Karpas-422 (cell line): ENCODE measurements at regions not wholly inside any gene's neighbourhood (a gene's known extent, or its start where the extent isn't known, plus 50 kb on each side); places are given as distances from the start of the nearest gene placed in this dataset.

Source experiments
- DNase-seq: peaks from one replicate; pipeline ENCODE4 v3.0.0-alpha.2; 2015
- H2AFZ ChIP-seq: fragments of 200-600 bp; sonication (generic); 2 replicates; pipeline ENCODE4 v1.6.1; 2014; ENCODE audit warnings: antibody characterized with exemption, low read length, mixed read lengths
- H3K27ac ChIP-seq: fragments of 200-600 bp; sonication (generic); 2 replicates; pipeline ENCODE4 v1.5.1; 2014; ENCODE audit warnings: mild to moderate bottlenecking, low read length, moderate library complexity
- H3K27me3 ChIP-seq: fragments of 200-600 bp; sonication (generic); 2 replicates; pipeline ENCODE4 v1.6.1; 2014; ENCODE audit warnings: low read length, mixed read lengths
- H3K36me3 ChIP-seq: fragments of 200-600 bp; sonication (generic); 2 replicates; pipeline ENCODE4 v1.6.1; 2014; ENCODE audit warnings: low read length, mixed read lengths; ENCODE audit not compliant: insufficient read depth
- H3K4me1 ChIP-seq: fragments of 200-600 bp; sonication (generic); 2 replicates; pipeline ENCODE4 v1.6.1; 2014; ENCODE audit warnings: mild to moderate bottlenecking, low read length, mixed read lengths
- H3K4me2 ChIP-seq: fragments of 200-600 bp; sonication (generic); 2 replicates; pipeline ENCODE4 v1.6.1; 2014; ENCODE audit warnings: low read length, low read depth, mild to moderate bottlenecking; ENCODE audit not compliant: poor library complexity, severe bottlenecking
- H3K4me3 ChIP-seq: fragments of 200-600 bp; sonication (generic); 2 replicates; pipeline ENCODE4 v1.5.1; 2014; ENCODE audit warnings: mild to moderate bottlenecking, antibody characterized with exemption, low read length, mixed read lengths
- H3K79me2 ChIP-seq: fragments of 200-600 bp; sonication (generic); 2 replicates; pipeline ENCODE4 v1.6.1; 2014; ENCODE audit warnings: mild to moderate bottlenecking, low read length, mixed read lengths
- H3K9ac ChIP-seq: fragments of 200-600 bp; sonication (generic); 2 replicates; pipeline ENCODE4 v1.6.0; 2014; ENCODE audit warnings: low read length
- H3K9me2 ChIP-seq: fragments of 200-600 bp; sonication (generic), shearing (Covaris generic); replicated peaks from 2 replicates; pipeline ENCODE4 v1.6.0; 2014; ENCODE audit warnings: mild to moderate bottlenecking, low read length, moderate library complexity; ENCODE audit not compliant: insufficient read depth
- H3K9me3 ChIP-seq: fragments of 300-700, 200-600 bp; sonication (generic); 2 replicates; pipeline ENCODE4 v1.6.1; 2014; ENCODE audit warnings: low read length, mixed read lengths
- H4K20me1 ChIP-seq: fragments of 200-600 bp; sonication (generic); 2 replicates; pipeline ENCODE4 v1.6.1; 2014; ENCODE audit warnings: mild to moderate bottlenecking, antibody characterized with exemption, low read length, low read depth; ENCODE audit not compliant: insufficient read depth

DNA sequence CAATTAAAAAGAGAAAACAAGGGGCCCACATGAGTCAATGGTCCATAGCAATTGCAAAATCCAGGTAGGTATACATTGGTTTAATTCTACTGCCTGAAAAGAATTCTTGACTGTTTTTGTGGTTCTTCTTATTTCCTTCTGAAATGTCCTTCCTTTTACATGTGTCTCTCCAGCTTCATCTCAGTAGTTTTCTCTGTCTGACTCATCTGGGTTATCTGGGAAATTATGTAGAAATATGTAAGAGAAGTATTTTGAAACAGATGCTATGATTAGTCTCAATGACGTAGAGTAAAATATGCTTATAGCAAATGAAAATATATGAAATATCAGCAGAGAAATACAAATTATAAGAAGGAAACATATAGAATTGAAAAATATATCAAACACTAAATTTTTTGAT, 953.2 kb downstream of the BRINP3 start:
- Histone ChIP-seq H3K27me3 (no peaks in the 10 kb centered on the region), H3K9me2 (no peaks in the 10 kb centered on the region), H3K4me1 (no peaks in the 10 kb centered on the region), H3K4me2 (no peak overlapping the region), H3K36me3 (no peaks in the 10 kb centered on the region), H4K20me1 (no peaks in the 10 kb centered on the region), H3K4me3 (no peak overlapping the region), H3K79me2 (no peaks in the 10 kb centered on the region), H3K9ac (no peak overlapping the region), H2AFZ (no peak overlapping the region), H3K9me3 (peaks cover 11% of the 10 kb centered on the region), H3K27ac (no peak overlapping the region)
- DNase-seq: no peak

DNA sequence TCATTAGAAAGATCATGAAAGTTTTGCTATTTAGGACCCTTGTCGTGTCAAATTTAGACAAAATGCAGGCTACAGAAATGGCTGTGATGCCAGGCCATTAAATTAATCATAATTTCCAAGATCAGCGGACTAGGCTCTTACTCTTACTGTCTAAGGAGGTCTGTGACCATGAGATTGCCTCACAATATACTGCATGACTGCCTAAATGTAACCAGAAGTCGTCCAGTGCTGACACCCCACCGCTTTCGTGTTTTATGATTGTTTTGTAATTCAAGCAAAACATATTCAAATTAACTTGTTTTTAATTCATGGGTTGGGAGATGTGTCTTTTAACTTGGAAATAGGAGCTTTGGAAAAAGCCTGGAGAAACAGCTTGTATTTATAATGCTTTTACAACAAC, 947.5 kb downstream of the BRINP3 start:
- no peak overlapping the region for H3K27ac ChIP-seq
- DNase-seq: no peak
- no peaks in the 10 kb centered on the region for H3K4me1 ChIP-seq
- no peak overlapping the region for H3K9ac ChIP-seq
- H3K79me2 ChIP-seq: no peaks in the 10 kb centered on the region
- H2AFZ ChIP-seq: no peak overlapping the region
- no peak overlapping the region for H3K4me3 ChIP-seq
- peaks cover 28% of the 10 kb centered on the region; the same call in 1 of the 2 replicates for H3K9me3 ChIP-seq
- H3K27me3 ChIP-seq: no peaks in the 10 kb centered on the region
- H4K20me1 ChIP-seq: no peaks in the 10 kb centered on the region
- H3K36me3 ChIP-seq: no peaks in the 10 kb centered on the region
- H3K4me2 ChIP-seq: no peak overlapping the region
- H3K9me2 ChIP-seq: no peaks in the 10 kb centered on the region

DNA sequence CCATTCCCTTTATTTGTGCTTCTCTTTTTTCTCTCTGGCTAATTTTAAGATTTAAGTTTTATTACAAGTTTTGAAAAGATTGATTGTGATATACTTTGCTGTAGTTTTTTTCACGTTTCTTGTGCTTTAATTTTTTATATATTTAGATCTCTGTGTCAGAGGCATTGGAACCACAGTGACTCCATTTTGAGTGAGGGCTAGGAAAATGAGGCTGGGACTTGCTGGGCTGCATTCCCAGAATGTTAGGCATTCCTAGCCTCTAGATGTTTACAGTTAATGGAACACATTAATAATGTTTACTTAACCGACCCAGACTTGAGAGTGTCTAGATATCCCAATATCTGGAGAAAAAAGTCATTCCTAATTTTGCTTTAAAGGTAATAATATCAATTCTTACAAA, 939.4 kb downstream of the BRINP3 start:
- H3K27ac ChIP-seq: no peak overlapping the region
- H3K9me2 ChIP-seq: no peaks in the 10 kb centered on the region
- no peak overlapping the region for H3K4me2 ChIP-seq
- no peak overlapping the region for H3K4me3 ChIP-seq
- peaks cover 8% of the 10 kb centered on the region; the same call in 1 of the 2 replicates for H3K9me3 ChIP-seq
- H3K79me2 ChIP-seq: no peaks in the 10 kb centered on the region
- DNase-seq: no peak
- no peaks in the 10 kb centered on the region for H4K20me1 ChIP-seq
- H3K9ac ChIP-seq: no peak overlapping the region
- H3K4me1 ChIP-seq: no peaks in the 10 kb centered on the region
- H2AFZ ChIP-seq: no peak overlapping the region
- H3K27me3 ChIP-seq: no peaks in the 10 kb centered on the region
- no peaks in the 10 kb centered on the region for H3K36me3 ChIP-seq

- H3K4me3 ChIP-seq: no peak overlapping the region
- DNase-seq: no peak
- H3K4me1 ChIP-seq: no peaks in the 10 kb centered on the region
- H3K79me2 ChIP-seq: no peaks in the 10 kb centered on the region
- peaks cover 23% of the 10 kb centered on the region for H3K9me3 ChIP-seq
- H3K27ac ChIP-seq: no peak overlapping the region
- no peaks in the 10 kb centered on the region for H4K20me1 ChIP-seq
- no peaks in the 10 kb centered on the region for H3K9me2 ChIP-seq
- H3K36me3 ChIP-seq: no peaks in the 10 kb centered on the region
- no peak overlapping the region for H3K9ac ChIP-seq
- no peaks in the 10 kb centered on the region for H3K27me3 ChIP-seq
- no peak overlapping the region for H2AFZ ChIP-seq
- H3K4me2 ChIP-seq: no peak overlapping the region
Observed at GRCh38 chr1:189550498-189550897, 927.2 kb downstream of the BRINP3 start.

GRCh38 chr1:189563784-189564183, 913.9 kb downstream of the BRINP3 start:
- H4K20me1 ChIP-seq: no peaks in the 10 kb centered on the region
- H3K9me3 ChIP-seq: peaks cover 25% of the 10 kb centered on the region; the same call in 1 of the 2 replicates
- H3K9ac ChIP-seq: no peak overlapping the region
- H2AFZ ChIP-seq: no peak overlapping the region
- no peak overlapping the region for H3K4me3 ChIP-seq
- no peaks in the 10 kb centered on the region for H3K9me2 ChIP-seq
- no peak overlapping the region for H3K27ac ChIP-seq
- no peaks in the 10 kb centered on the region for H3K27me3 ChIP-seq
- H3K4me1 ChIP-seq: no peaks in the 10 kb centered on the region
- no peaks in the 10 kb centered on the region for H3K79me2 ChIP-seq
- DNase-seq: no peak
- no peaks in the 10 kb centered on the region for H3K36me3 ChIP-seq
- H3K4me2 ChIP-seq: no peak overlapping the region

- H3K4me1 ChIP-seq: no peaks in the 10 kb centered on the region
- peaks cover 34% of the 10 kb centered on the region; the same call in 1 of the 2 replicates for H3K9me3 ChIP-seq
- H3K79me2 ChIP-seq: no peaks in the 10 kb centered on the region
- H3K4me2 ChIP-seq: no peak overlapping the region
- H4K20me1 ChIP-seq: no peaks in the 10 kb centered on the region
- H3K4me3 ChIP-seq: no peak overlapping the region
- no peak overlapping the region for H3K27ac ChIP-seq
- H3K9ac ChIP-seq: no peak overlapping the region
- no peaks in the 10 kb centered on the region for H3K36me3 ChIP-seq
- no peak overlapping the region for H2AFZ ChIP-seq
- no peak for DNase-seq
- H3K27me3 ChIP-seq: no peaks in the 10 kb centered on the region
- H3K9me2 ChIP-seq: no peaks in the 10 kb centered on the region
Observed at GRCh38 chr1:189567890-189568289, 909.8 kb downstream of the BRINP3 start.

DNA sequence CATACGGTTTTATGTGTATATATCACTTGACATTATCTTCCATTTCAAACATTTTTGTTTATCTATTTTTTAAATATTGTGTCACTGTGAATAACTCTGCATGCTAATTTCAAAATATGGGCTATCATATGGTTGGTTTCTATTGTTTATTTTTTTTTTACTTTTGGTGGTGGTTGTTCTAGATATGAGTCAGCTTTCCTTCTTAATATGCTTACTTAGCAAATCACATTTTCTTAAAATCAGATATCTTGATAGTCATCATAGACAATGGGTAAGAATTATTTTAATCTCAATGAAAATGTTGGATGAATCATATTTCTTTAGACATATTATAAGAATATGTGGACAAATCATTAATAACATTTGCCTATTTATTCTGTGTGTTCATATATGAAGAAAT, 881.5 kb downstream of the BRINP3 start:
- H3K9me3 ChIP-seq: peaks cover 16% of the 10 kb centered on the region

DNA sequence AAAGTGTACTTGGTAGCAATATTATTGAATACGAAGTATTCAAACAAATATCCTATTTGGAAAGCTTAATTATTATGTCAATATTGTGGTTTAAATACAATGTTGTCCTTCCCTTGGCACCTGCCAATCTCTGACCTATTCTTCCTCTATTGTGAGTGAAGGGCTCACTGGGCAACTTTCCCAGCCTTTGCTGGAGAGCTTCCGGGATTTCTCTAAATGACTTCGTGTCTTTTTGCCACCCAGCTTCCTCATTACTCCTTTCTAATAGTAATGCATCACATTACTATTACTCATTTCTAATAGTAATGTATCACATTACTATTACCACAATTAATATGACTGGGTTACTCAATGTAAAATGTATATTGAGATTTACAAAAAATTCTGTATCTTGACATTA, 880.6 kb downstream of the BRINP3 start:
- Histone ChIP-seq H3K79me2 (no peaks in the 10 kb centered on the region), H3K27ac (no peak overlapping the region), H3K4me1 (no peaks in the 10 kb centered on the region), H2AFZ (no peak overlapping the region), H3K27me3 (no peaks in the 10 kb centered on the region), H3K36me3 (no peaks in the 10 kb centered on the region), H3K4me3 (no peak overlapping the region), H3K9me3 (peaks cover 16% of the 10 kb centered on the region), H4K20me1 (no peaks in the 10 kb centered on the region), H3K4me2 (no peak overlapping the region), H3K9me2 (no peaks in the 10 kb centered on the region), H3K9ac (no peak overlapping the region)
- no peak for DNase-seq

More for the DNA sequence above, 881.5 kb downstream of the BRINP3 start:
- H3K9me2 ChIP-seq: no peaks in the 10 kb centered on the region
- H3K27me3 ChIP-seq: no peaks in the 10 kb centered on the region
- no peak overlapping the region for H3K9ac ChIP-seq
- no peak overlapping the region for H3K27ac ChIP-seq
- no peaks in the 10 kb centered on the region for H3K79me2 ChIP-seq
- no peaks in the 10 kb centered on the region for H3K4me1 ChIP-seq
- no peak overlapping the region for H2AFZ ChIP-seq
- H4K20me1 ChIP-seq: no peaks in the 10 kb centered on the region
- H3K36me3 ChIP-seq: no peaks in the 10 kb centered on the region
- DNase-seq: no peak
- H3K4me3 ChIP-seq: no peak overlapping the region
- no peak overlapping the region for H3K4me2 ChIP-seq

GRCh38 chr1:189605226-189605625, 872.4 kb downstream of the BRINP3 start:
- no peaks in the 10 kb centered on the region for H3K36me3 ChIP-seq
- H3K9ac ChIP-seq: no peak overlapping the region
- H3K9me2 ChIP-seq: no peaks in the 10 kb centered on the region
- no peaks in the 10 kb centered on the region for H3K4me1 ChIP-seq
- H3K4me2 ChIP-seq: no peak overlapping the region
- no peaks in the 10 kb centered on the region for H3K79me2 ChIP-seq
- H3K9me3 ChIP-seq: peaks cover 21% of the 10 kb centered on the region
- no peaks in the 10 kb centered on the region for H4K20me1 ChIP-seq
- H3K4me3 ChIP-seq: no peak overlapping the region
- no peak overlapping the region for H3K27ac ChIP-seq
- no peaks in the 10 kb centered on the region for H3K27me3 ChIP-seq
- DNase-seq: no peak
- H2AFZ ChIP-seq: no peak overlapping the region
